Hepatocyte (in vitro differentiated cells): ENCODE measurements at regions not wholly inside any gene's neighbourhood (a gene's known extent, or its start where the extent isn't known, plus 50 kb on each side); places are given as distances from the start of the nearest gene placed in this dataset.

ENCODE experiments used
- DNase-seq: peaks from one replicate; pipeline ENCODE4 v3.0.0-alpha.2; 2016; ENCODE audit warnings: low spot score
- H2AFZ ChIP-seq: fragments of 200-600 bp; sonication (generic); 2 replicates; pipeline ENCODE4 v1.6.0; 2016; ENCODE audit warnings: antibody characterized with exemption, mild to moderate bottlenecking
- H3K27ac ChIP-seq: fragments of 200-600 bp; sonication (generic); 2 replicates; pipeline ENCODE4 v1.5.1; 2016; ENCODE audit warnings: mild to moderate bottlenecking
- H3K27me3 ChIP-seq: fragments of 200-600 bp; sonication (generic); 2 replicates; pipeline ENCODE4 v1.6.1; 2016
- H3K36me3 ChIP-seq: fragments of 200-600 bp; sonication (generic); replicated peaks from 2 replicates; pipeline ENCODE4 v1.5.1; 2016; ENCODE audit warnings: low read depth; ENCODE audit not compliant: insufficient read depth
- H3K4me1 ChIP-seq: fragments of 200-600 bp; sonication (generic); 2 replicates; pipeline ENCODE4 v1.5.1; 2016; ENCODE audit warnings: mild to moderate bottlenecking, moderate library complexity; ENCODE audit not compliant: insufficient read depth
- H3K4me2 ChIP-seq: fragments of 200-600 bp; sonication (generic); 2 replicates; pipeline ENCODE4 v1.6.0; 2016
- H3K4me3 ChIP-seq: fragments of 200-600 bp; sonication (generic); 2 replicates; pipeline ENCODE4 v1.5.1; 2016; ENCODE audit warnings: mild to moderate bottlenecking
- H3K79me2 ChIP-seq: fragments of 200-600 bp; sonication (generic); 2 replicates; pipeline ENCODE4 v1.6.0; 2017; ENCODE audit warnings: mild to moderate bottlenecking
- H3K9me2 ChIP-seq: fragments of 200-600 bp; sonication (generic); replicated peaks from 2 replicates; pipeline ENCODE4 v1.6.0; 2017; ENCODE audit warnings: mild to moderate bottlenecking; ENCODE audit not compliant: insufficient read depth
- H3K9me3 ChIP-seq: fragments of 200-600 bp; sonication (generic); 2 replicates; pipeline ENCODE4 v1.5.1; 2016; ENCODE audit warnings: low read depth, mild to moderate bottlenecking
- H4K20me1 ChIP-seq: fragments of 200-600 bp; sonication (generic); 2 replicates; pipeline ENCODE4 v1.6.0; 2016; ENCODE audit warnings: mild to moderate bottlenecking; ENCODE audit not compliant: insufficient read depth, poor library complexity, severe bottlenecking
- EZH2 ChIP-seq: fragments of 200-600 bp; sonication (generic); IDR thresholded peaks from 2 replicates; pipeline ENCODE4 v1.6.1; 2016; ENCODE audit warnings: antibody characterized with exemption, mild to moderate bottlenecking, borderline replicate concordance
- EZH2phosphoT487 ChIP-seq: fragments of 200-600 bp; sonication (generic); IDR thresholded peaks from one replicate; pipeline ENCODE4 v1.6.1; 2018; ENCODE audit warnings: antibody characterized with exemption, mild to moderate bottlenecking, low read depth, moderate library complexity; ENCODE audit not compliant: unreplicated experiment, severe bottlenecking
- WGBS: methylation state at CpG from one replicate; pipeline ENCODE4 v1.1.6; 2016; ENCODE audit warnings: low lambda C conversion rate; ENCODE audit errors: missing lambda C conversion rate; 5-methylcytosine and 5-hydroxymethylcytosine counted together
- TF ChIP-seq, protein P1 (sequence below): fragments of 200-600 bp; sonication (generic); IDR thresholded peaks from 2 replicates; pipeline ENCODE4 v1.5.1; 2016; ENCODE audit warnings: antibody characterized with exemption, mild to moderate bottlenecking; ENCODE audit not compliant: poor library complexity

DNA sequence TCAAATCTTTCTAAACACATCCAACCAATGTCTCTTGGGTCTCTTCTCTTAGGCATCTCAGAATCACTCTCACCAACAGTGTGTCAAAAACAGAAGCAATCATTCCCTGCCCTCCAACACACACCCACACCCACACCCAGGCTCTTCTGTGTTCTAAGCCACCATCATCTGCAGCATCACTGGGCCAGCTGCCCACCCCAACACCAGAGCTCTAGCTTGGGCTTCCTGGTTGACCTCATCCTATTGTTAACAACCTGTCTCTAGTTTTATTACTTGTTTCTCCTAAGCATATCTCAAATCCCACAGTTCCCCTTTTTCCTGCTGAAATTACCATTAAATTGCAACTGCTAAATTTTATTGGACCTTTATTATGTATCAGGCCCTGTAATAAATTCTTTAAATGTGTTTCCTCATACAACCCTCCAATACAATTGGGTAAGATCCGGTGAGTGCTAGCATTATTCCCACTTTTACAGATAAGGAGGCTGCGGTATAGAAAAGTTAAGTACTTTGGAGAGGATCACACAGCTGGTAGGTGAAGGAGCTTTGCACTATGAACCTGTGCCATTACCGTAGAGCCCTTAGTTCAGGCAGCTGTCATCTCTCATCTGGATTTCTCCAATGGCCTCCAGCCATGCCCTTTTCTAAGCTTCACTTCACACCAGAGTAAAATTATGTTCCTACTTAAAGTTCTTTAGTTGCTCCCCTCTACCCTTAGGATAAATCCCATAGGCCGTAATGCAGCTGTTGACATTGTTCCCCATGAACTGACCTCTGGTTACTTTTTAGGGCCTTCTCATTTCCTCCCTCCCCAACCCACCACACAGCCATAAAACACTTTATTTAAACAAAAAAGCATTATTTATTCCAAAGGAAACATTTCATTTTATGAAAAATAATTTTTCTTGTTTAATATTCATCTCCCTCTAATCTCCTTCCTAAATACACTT is 227.7 kb downstream of the B3GLCT start:
- Histone ChIP-seq H3K9me3 (no peaks in the 10 kb centered on the region), H2AFZ (no peak overlapping the region), H3K27ac (no peak overlapping the region), H3K79me2 (no peaks in the 10 kb centered on the region), H3K9me2 (no peaks in the 10 kb centered on the region), H3K27me3 (no peaks in the 10 kb centered on the region), H3K36me3 (no peaks in the 10 kb centered on the region), H3K4me2 (no peak overlapping the region), H3K4me3 (no peak overlapping the region), H3K4me1 (no peaks in the 10 kb centered on the region), H4K20me1 (no peaks in the 10 kb centered on the region)
- WGBS = 54% methylated on average over 4 of the region's 4 CpGs
- no peak for TF ChIP-seq EZH2
- TF ChIP-seq EZH2phosphoT487 = no peak
- TF ChIP-seq, protein P1, sequence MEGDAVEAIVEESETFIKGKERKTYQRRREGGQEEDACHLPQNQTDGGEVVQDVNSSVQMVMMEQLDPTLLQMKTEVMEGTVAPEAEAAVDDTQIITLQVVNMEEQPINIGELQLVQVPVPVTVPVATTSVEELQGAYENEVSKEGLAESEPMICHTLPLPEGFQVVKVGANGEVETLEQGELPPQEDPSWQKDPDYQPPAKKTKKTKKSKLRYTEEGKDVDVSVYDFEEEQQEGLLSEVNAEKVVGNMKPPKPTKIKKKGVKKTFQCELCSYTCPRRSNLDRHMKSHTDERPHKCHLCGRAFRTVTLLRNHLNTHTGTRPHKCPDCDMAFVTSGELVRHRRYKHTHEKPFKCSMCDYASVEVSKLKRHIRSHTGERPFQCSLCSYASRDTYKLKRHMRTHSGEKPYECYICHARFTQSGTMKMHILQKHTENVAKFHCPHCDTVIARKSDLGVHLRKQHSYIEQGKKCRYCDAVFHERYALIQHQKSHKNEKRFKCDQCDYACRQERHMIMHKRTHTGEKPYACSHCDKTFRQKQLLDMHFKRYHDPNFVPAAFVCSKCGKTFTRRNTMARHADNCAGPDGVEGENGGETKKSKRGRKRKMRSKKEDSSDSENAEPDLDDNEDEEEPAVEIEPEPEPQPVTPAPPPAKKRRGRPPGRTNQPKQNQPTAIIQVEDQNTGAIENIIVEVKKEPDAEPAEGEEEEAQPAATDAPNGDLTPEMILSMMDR = no peak
- DNase-seq = no peak

DNA sequence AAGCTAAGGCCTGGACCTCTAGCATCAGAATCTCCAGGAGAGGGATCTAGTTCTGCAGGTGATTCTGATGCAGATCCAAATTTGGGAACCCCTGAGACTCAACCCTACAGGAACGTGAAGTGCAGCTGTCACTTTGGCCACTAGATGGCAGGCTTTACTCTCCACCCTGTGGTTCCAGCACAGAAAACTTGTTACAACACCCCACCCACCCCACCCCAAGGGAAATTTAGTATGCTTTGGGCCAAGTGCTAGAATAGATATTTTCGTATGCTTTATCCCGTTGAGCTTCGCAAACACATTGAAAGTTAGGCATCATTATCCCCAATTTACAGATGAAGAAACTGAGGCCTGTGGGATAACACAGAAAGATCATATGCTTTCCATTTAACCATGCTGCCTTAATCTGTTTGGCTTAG is 232.0 kb downstream of the B3GLCT start:
- TF ChIP-seq, protein P1 = peak; percentile 93
- no peak for TF ChIP-seq EZH2phosphoT487
- Histone ChIP-seq H3K9me2 (no peaks in the 10 kb centered on the region), H3K36me3 (no peaks in the 10 kb centered on the region), H4K20me1 (no peaks in the 10 kb centered on the region), H3K4me1 (no peaks in the 10 kb centered on the region), H3K27ac (no peak overlapping the region), H3K9me3 (no peaks in the 10 kb centered on the region), H3K79me2 (no peaks in the 10 kb centered on the region), H3K27me3 (no peaks in the 10 kb centered on the region), H3K4me3 (no peak overlapping the region), H2AFZ (no peak overlapping the region), H3K4me2 (no peak overlapping the region)
- 43% methylated on average over 4 of the region's 4 CpGs for WGBS
- DNase-seq = peak; percentile 60

DNA sequence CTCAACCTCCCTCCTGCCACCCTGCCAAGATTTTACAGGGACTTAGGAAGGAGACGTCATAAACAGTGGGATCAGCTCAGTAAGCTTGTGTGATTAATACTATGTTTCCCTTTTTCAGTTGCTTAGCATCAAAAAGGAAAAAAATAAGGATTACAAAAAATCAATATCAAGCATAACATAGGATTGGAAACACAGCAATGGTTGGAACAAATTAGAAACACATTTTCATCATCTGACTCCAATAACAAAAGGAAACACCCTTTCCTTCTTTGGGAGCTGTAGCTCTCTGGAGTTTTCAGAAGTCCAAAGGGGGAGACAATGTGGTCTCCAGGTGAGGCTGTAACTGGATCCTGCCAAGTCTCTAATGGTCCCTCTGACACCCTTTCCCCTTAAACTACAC is 233.4 kb downstream of the B3GLCT start:
- Histone ChIP-seq H3K4me2 (no peak overlapping the region), H3K79me2 (no peaks in the 10 kb centered on the region), H3K27ac (no peak overlapping the region), H3K9me2 (no peaks in the 10 kb centered on the region), H3K9me3 (no peaks in the 10 kb centered on the region), H2AFZ (no peak overlapping the region), H3K4me3 (no peak overlapping the region), H4K20me1 (no peaks in the 10 kb centered on the region), H3K27me3 (peaks cover 6% of the 10 kb centered on the region), H3K36me3 (no peaks in the 10 kb centered on the region), H3K4me1 (no peaks in the 10 kb centered on the region)
- DNase-seq = no peak
- 65% methylated on average over 1 of the region's 1 CpG for WGBS
- TF ChIP-seq, protein P1 = no peak
- no peak for TF ChIP-seq EZH2
- no peak for TF ChIP-seq EZH2phosphoT487
